MCF 10A (cell line): ENCODE measurements at regions not wholly inside any gene's neighbourhood (a gene's known extent, or its start where the extent isn't known, plus 50 kb on each side); places are given as distances from the start of the nearest gene placed in this dataset.

ENCODE experiments used
- BruUV-seq: library from RNA; stranded (reverse); fragments of 400-500 nt; replicated peaks from 2 replicates; lab custom pipeline; 2021; lab: Mats Ljungman, UMichigan
- CTCF ChIA-PET: fragments of 300-600 bp; sonication (Branson Sonifier 250); formaldehyde crosslinking; extraction: SDS; loops from one replicate; lab custom pipeline; 2021; ENCODE audit warnings: antibody characterized with exemption, inconsistent platforms; lab: Yijun Ruan, JAX
- POLR2A ChIA-PET: fragments of 300-600, 350-650 bp; sonication (Branson Sonifier 250); formaldehyde crosslinking; extraction: SDS; loops from one replicate; lab custom pipeline; 2020; ENCODE audit warnings: antibody characterized with exemption, inconsistent platforms; lab: Yijun Ruan, JAX
- DNase-seq: peaks from one replicate; pipeline ENCODE4 v3.0.0-alpha.2; 2018; ENCODE audit not compliant: unreplicated experiment
- H3K27ac Mint-ChIP-seq: one replicate; pipeline ENCODE4 v1.8.0; 2022; ENCODE audit warnings: mild to moderate bottlenecking, low read depth, mixed read lengths; ENCODE audit not compliant: unreplicated experiment
- H3K27me3 Mint-ChIP-seq: one replicate; pipeline ENCODE4 v1.8.0; 2022; ENCODE audit warnings: mixed read lengths; ENCODE audit not compliant: insufficient read depth, unreplicated experiment
- H3K36me3 Mint-ChIP-seq: one replicate; pipeline ENCODE4 v1.8.0; 2022; ENCODE audit warnings: mild to moderate bottlenecking, moderate library complexity, mixed read lengths; ENCODE audit not compliant: insufficient read depth, unreplicated experiment
- H3K4me1 Mint-ChIP-seq: one replicate; pipeline ENCODE4 v1.8.0; 2022; ENCODE audit warnings: mixed read lengths; ENCODE audit not compliant: insufficient read depth, unreplicated experiment
- H3K4me3 Mint-ChIP-seq: one replicate; pipeline ENCODE4 v1.8.0; 2022; ENCODE audit warnings: mild to moderate bottlenecking, moderate library complexity, mixed read lengths; ENCODE audit not compliant: unreplicated experiment
- H3K9me3 Mint-ChIP-seq: one replicate; pipeline ENCODE4 v1.8.0; 2022; ENCODE audit warnings: mixed read lengths; ENCODE audit not compliant: unreplicated experiment
- CTCF ChIP-seq: fragments of 200-600 bp; IDR thresholded peaks from one replicate; pipeline ENCODE4 v1.8.0; 2022; ENCODE audit warnings: antibody characterized with exemption, mild to moderate bottlenecking; ENCODE audit not compliant: unreplicated experiment
- intact Hi-C: fragments of 100-400 bp; cut with micrococcal nuclease; formaldehyde crosslinking; loops from 2 replicates; pipeline ENCODE4 v1.14.1; 2022

- intact Hi-C loops, result no loop called here
- H3K27me3 Mint-ChIP-seq, result peaks cover 10% of the 10 kb centered on the region
- DNase-seq, result no peak
- POLR2A ChIA-PET, result interaction anchor here (1.2 kb wide), 1 partner anchor 8 kb away, joined by 3 read pairs; no protein-coding TSS in a partner anchor
- CTCF ChIA-PET, result interaction anchor here (0.6 to 2.5 kb wide), 5 partner anchors 25 to 1230 kb away, joined by 3 to 6 read pairs (median 3); no protein-coding TSS in a partner anchor
- H3K27ac Mint-ChIP-seq, result no peak overlapping the region
- BruUV-seq, result no TSS peak
- H3K4me3 Mint-ChIP-seq, result no peak overlapping the region
- H3K9me3 Mint-ChIP-seq, result no peaks in the 10 kb centered on the region
- no peaks in the 10 kb centered on the region for H3K36me3 Mint-ChIP-seq
- H3K4me1 Mint-ChIP-seq, result peaks cover 15% of the 10 kb centered on the region
- no peak for TF ChIP-seq CTCF
Observed at GRCh38 chr1:220991506-220991905, 112.3 kb downstream of the HLX start.

- H3K27me3 Mint-ChIP-seq, result peaks cover 10% of the 10 kb centered on the region
- no peak for TF ChIP-seq CTCF
- ChIA-PET CTCF (interaction anchor here (0.5 to 2.5 kb wide), 9 partner anchors 11 to 446 kb away, joined by 3 to 6 read pairs (median 3); no protein-coding TSS in a partner anchor), POLR2A (interaction anchor here (1.1 to 1.2 kb wide), 4 partner anchors 8 to 29 kb away, joined by 3 to 5 read pairs (median 4); no protein-coding TSS in a partner anchor)
- intact Hi-C loops, result no loop called here
- H3K27ac Mint-ChIP-seq, result no peak overlapping the region
- no peaks in the 10 kb centered on the region for H3K36me3 Mint-ChIP-seq
- BruUV-seq, result no TSS peak
- DNase-seq, result no peak
- peaks cover 15% of the 10 kb centered on the region for H3K4me1 Mint-ChIP-seq
- peaks cover 6% of the 10 kb centered on the region for H3K9me3 Mint-ChIP-seq
- H3K4me3 Mint-ChIP-seq, result no peak overlapping the region
Observed at GRCh38 chr1:220991959-220992704, 112.9 kb downstream of the HLX start.

- H3K4me3 Mint-ChIP-seq, result no peak overlapping the region
- peaks cover 7% of the 10 kb centered on the region for H3K9me3 Mint-ChIP-seq
- H3K4me1 Mint-ChIP-seq, result peaks cover 15% of the 10 kb centered on the region
- TF ChIP-seq CTCF, result no peak
- no peaks in the 10 kb centered on the region for H3K36me3 Mint-ChIP-seq
- no peak overlapping the region for H3K27ac Mint-ChIP-seq
- intact Hi-C loops, result no loop called here
- BruUV-seq, result no TSS peak
- POLR2A ChIA-PET, result interaction anchor here (1.1 to 1.2 kb wide), 3 partner anchors 13 to 28 kb away, joined by 3 to 5 read pairs (median 4); no protein-coding TSS in a partner anchor
- CTCF ChIA-PET, result interaction anchor here (0.5 to 2.5 kb wide), 8 partner anchors 10 to 443 kb away, joined by 3 to 6 read pairs (median 4); no protein-coding TSS in a partner anchor
- H3K27me3 Mint-ChIP-seq, result peaks cover 10% of the 10 kb centered on the region
- no peak for DNase-seq
Observed at GRCh38 chr1:220992705-220993052, 113.4 kb downstream of the HLX start.

GRCh38 chr1:220994671-220995070 lies 115.4 kb downstream of the HLX start:
- H3K4me3 Mint-ChIP-seq, result no peak overlapping the region
- no peaks in the 10 kb centered on the region for H3K36me3 Mint-ChIP-seq
- no peak for TF ChIP-seq CTCF
- H3K27me3 Mint-ChIP-seq, result peaks cover 10% of the 10 kb centered on the region
- no TSS peak for BruUV-seq
- intact Hi-C loops, result no loop called here
- no peak for DNase-seq
- no peak overlapping the region for H3K27ac Mint-ChIP-seq
- peaks cover 7% of the 10 kb centered on the region for H3K9me3 Mint-ChIP-seq
- ChIA-PET CTCF (interaction anchor here (0.5 to 1.1 kb wide), 4 partner anchors 40 to 713 kb away, joined by 3 to 4 read pairs (median 3); no protein-coding TSS in a partner anchor), POLR2A (interaction anchor here (1.3 kb wide), 1 partner anchor 121 kb away, joined by 3 read pairs; no protein-coding TSS in a partner anchor)
- peaks cover 15% of the 10 kb centered on the region for H3K4me1 Mint-ChIP-seq
